ENCODE measurements at regions not wholly inside any gene's neighbourhood (a gene's known extent, or its start where the extent isn't known, plus 50 kb on each side); places are given as distances from the start of the nearest gene placed in this dataset.

DNA sequence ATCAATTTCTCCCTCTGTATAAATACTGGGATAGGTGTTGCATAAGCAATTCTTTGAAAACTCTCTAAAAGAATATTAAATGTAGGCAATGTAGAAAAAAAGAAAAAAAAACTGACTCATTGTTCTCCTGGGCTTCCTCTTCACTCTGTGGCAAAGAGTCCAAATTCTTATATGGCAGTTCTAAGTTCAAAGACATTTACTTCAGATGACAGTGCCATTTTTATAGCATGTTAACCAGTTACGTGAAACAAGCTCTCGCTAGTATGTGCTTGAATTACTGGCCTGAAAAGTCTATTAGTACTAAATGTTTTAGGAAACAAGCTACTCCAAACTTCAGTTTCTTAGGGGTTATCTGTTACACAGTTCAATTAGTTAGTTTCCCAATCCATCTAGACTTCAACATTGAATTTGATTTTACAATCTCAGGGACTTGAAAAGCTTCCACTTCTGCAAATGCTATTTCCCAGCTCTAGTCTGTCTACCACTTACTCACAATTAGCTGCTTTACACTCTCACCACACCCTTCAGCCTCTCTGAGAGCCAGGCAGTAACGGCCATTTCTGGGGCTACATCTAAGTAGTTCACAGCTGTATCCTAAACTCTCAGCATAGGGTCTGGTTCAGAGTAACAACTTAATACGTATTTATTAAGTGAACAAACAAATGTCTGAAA lies 100.4 kb downstream of the OGFRL1 start:
- no peak for TF ChIP-seq POLR2A (IDR thresholded peaks at IDR 0.05)
- TF ChIP-seq, protein P1, sequence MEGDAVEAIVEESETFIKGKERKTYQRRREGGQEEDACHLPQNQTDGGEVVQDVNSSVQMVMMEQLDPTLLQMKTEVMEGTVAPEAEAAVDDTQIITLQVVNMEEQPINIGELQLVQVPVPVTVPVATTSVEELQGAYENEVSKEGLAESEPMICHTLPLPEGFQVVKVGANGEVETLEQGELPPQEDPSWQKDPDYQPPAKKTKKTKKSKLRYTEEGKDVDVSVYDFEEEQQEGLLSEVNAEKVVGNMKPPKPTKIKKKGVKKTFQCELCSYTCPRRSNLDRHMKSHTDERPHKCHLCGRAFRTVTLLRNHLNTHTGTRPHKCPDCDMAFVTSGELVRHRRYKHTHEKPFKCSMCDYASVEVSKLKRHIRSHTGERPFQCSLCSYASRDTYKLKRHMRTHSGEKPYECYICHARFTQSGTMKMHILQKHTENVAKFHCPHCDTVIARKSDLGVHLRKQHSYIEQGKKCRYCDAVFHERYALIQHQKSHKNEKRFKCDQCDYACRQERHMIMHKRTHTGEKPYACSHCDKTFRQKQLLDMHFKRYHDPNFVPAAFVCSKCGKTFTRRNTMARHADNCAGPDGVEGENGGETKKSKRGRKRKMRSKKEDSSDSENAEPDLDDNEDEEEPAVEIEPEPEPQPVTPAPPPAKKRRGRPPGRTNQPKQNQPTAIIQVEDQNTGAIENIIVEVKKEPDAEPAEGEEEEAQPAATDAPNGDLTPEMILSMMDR (IDR thresholded peaks at IDR 0.05): no peak
